ENCODE measurements at regions not wholly inside any gene's neighbourhood (a gene's known extent, or its start where the extent isn't known, plus 50 kb on each side); places are given as distances from the start of the nearest gene placed in this dataset.
"Not testable (repeated sequence)": the region's sequence is repeated elsewhere in the genome, so short reads cannot be mapped to it uniquely, and the experiment has no call there.

DNA sequence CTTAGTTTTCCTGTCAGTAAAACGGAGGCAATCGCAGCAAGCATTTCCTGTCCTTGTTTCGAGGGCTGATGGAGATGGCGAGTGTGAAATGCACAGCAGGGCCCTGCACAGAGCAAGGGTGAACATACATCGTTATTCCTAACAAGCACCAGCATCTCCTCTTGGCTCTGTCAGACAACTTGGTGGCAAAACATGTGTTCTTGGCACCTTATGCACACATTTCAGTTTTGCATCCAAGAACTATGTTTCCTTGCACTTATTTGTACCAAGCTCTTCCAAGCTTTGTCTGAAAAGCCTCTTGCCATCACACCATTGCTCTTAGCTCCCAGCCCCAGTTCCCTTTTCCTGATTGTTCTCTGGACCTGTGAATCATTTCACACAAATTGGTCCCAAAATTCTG lies 132.9 kb upstream of the GRB10 start:
- no peak for DNase-seq

DNA sequence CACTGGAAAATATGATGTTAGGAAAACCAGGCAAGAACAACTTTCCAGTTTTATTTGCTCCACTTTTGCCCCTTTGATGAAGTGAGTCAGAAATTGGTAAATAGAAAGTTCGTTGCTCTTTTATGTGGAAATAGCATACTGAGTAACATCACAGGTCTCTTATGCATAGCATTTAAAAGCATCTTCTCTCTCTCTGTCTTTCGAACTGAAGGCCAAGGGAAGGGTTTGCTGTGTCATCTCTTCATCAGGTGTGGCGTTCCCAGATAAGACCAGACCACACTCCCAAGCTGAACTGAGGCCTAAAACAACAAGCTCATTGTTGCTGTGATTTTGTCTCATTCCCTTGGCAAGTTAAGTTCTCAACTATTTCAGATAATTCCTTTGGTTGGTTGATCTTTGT lies 131.8 kb upstream of the GRB10 start:
- no peak for DNase-seq

DNA sequence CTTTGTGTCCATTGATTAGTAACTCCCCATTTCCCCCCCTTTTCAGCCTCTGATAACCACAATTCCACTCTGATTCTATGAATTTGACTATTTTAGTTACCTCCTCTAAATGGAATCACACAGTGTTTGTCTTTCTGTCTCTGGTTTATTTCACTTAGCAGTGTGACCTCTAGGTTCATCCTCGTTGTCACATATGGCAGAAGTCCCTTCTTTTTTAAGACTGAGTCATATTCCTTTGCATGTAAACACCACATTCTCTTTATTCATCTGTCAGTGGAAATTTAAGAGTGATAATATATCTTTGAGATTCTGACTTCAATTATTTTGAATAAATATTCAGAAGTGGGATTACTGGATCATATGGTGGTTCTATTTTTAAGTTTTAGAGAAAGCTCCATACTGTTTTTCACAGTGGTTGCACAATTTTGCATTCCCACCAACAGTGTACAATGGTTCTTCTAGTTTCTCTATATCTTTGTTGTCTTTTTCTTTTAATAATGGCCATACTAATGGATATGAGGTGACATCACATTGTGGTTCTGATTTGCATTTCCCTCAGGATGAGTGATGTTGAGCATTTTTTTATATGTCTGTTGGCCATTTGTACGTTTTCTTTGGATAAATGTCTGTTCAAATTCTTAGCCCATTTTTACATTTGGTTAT lies 126.1 kb upstream of the GRB10 start:
- no peak for DNase-seq

- DNase-seq = not testable (repeated sequence)
Measured at GRCh38 chr7:50898604-50899477, 116.1 kb upstream of the GRB10 start.

GRCh38 chr7:50887061-50887460 lies 104.4 kb upstream of the GRB10 start:
- not testable (repeated sequence) for DNase-seq

DNA sequence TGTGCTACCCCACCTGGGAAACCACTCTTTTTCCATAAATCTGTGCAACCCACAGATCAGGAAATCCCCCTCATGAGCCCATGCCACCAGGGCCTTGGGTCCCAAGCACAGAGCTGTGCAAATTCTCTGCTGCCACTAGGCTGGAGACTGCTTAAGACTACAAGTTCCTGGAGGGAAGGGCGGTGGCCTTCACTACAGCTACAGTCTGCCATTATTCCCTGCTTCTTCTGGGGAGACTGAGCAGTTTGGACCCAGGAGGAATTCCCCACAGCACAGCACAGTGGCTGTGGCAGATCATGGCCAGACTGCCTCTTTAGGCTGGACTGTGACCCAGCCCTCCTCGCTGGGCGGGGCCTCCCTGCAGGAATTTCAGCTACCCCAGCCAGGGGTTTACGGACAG lies 89.7 kb upstream of the GRB10 start:
- DNase-seq = no peak

DNA sequence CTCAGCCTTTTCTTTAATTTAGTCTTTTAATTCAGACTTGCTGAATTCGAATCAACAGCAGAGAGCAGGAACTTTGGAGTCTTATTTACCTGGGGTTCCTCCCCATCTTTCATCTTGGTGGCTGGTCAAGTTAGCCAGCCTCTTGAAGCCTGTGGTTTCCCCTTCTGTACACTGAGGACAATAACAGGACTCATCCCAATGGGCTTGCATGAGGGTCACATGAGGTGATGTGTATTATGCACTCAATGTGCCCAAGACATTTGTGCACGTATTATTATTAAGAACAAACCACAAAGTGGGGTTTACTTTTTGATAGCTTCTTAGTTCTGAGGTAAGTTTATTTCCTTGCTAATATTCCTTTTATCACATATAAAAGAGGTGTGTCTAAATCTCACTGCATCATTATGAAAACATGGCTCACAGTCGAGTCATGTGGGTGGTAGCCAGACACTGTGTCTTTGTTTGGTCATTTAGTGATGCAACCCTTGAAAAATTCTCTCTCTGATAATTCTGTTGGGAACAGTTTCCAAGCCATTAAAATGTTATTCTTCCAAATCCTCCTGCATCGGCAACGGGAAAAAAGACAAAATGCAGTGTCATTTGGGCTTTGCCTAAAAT lies 86.5 kb upstream of the GRB10 start:
- DNase-seq = no peak

DNA sequence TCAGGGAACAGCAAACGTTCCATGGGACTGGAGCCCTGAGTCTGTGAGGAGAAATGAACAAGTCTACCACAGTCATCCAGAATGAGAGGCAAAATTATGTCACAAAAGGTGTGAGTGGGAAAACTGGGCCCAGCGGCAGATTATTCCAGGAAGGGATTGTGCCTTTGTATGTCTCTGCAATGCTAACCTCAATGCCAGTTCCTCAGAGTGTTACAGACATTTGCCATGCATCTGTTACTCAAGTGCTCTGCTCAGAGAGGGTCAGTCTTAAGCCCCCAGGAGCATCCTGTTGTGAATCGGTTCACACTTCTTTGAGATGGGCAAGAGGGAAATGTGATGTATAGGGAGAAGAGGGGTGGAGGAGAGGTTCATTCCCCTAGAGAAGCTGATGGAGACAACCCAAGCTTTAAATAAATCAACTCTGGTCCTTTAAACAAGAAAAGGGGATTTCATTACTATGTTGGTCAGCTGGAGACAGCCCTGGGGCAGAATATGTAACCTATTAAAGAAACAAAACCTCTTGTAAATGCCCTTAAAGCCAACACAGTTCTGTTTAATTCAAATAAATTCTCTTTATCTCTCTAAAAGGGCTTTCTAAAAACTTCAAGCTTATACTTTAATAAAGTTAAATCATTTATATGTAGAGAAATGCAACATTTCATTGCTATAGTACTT lies 85.9 kb upstream of the GRB10 start:
- no peak for DNase-seq

DNA sequence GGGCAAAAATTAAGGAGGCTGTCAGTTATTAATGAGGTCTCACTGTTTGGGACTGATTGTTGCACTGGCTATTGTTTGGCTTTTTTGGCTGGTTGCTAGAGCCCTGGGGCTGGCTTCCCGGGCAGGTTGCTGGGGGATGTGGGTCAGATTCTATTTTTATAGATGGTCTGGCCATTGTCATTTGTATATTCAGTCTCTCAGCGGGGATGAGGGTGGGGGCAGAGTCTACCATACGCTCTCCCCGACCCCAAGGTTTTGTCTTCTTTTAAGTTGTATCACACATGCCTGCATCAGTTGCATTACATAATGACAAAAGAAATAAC lies 84.3 kb upstream of the GRB10 start:
- no peak for DNase-seq

DNA sequence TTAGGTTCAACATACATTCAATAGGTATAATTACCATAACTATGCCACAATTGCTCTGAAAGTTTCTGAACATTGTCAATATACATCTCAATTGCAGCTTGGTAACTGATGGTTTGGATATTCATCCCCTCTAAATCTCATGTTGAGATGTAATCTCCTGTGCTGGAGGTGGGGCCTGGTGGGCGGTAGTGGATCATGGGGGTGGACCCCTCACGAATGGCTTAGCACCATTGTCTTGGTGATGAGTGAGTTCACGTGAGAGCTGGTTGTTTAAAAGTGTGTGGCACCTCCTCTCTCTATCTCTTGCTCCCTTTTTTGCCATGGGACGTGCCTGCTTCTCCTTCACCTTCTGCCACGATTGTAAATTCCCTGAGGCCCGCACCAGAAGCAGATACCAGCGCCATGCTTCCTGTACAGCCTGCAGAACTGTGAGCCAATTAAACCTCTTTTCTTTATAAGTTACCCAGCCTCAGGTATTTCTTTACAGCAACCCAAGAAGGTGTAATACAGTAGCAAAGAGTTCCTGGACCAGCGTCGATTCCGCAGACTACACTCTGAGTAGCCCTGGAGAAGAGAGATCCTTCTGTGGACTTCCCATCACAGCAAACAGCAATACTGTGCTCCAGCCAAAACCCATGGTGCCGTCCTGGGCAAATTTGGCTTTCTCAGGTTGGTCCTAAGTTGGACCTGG lies 83.8 kb upstream of the GRB10 start:
- no peak for DNase-seq

DNA sequence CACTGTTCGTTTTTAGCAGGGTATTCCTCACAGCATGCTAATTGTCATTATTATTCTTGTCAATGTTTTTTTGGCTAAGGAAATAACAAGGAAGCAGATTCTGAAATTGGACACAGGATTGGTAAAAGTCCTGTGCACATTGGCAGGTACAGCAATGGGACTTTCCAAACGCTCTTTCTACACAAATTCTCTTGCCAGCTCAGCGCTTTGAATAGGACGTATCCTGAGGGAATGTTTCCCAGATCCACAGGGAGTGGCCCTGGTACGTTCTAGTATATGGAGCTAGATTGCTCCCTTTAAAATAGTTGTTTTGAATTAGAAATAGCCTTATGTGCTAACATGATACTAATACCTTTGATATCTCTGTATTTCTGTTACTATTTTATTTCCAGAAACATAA lies 82.8 kb upstream of the GRB10 start:
- no peak for DNase-seq

DNA sequence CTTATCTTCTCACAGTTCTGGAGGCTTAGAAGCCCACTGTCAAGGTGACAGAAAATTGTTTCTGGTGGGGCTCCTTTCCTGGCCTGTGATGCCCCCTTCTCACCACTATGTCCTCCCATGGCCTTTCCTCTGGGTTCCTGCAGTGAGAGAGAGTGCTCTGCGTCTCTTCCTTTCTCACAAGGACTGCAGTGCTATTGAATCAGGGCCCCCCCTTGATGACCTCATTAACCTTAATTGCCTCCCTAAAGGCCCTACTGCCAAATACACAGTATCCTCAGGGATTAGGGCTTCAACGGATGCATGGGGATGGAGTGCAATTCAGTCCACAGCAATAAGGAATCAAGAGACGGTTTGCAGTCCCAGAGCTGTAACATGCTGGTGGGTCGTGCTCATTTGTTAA lies 82.0 kb upstream of the GRB10 start:
- no peak for DNase-seq

DNA sequence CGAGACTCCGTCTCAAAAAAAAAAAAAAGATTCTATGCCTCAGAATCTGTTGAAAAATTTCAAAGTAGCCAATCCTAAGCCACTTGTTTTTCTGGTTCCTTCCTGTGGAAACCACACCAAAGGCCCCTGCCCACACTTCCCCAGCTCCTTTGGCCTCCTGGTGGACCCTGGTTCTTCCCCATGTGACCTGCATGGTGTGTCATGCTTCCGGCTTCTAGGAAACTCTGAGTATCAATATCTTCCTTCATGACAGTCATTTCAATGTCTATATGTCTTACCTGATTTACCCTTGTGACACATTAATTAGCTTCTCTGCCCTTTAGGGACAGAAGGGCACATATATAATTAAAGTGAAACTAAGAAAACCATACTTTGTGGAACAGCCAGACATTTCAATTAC lies 80.4 kb upstream of the GRB10 start:
- peak; percentile 15 for DNase-seq

DNA sequence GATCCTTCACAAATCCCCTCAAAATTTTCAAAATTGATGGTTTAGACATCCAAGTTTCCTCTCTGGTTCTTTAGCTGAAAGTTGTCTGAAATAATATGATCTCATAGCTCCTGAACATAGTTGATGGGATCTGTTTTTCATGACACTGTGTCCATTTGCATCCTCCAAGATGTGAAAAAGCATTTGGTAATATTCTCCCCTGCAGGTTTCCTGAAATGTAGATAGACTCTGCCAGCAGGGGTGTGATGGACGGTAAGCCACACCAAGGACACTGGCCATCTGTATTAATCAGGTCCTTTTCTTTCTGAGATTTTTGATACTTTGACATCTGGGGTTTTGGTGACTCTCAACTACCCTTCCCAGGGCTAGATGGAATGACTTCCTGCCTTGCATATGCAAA lies 79.6 kb upstream of the GRB10 start:
- DNase-seq = no peak

DNA sequence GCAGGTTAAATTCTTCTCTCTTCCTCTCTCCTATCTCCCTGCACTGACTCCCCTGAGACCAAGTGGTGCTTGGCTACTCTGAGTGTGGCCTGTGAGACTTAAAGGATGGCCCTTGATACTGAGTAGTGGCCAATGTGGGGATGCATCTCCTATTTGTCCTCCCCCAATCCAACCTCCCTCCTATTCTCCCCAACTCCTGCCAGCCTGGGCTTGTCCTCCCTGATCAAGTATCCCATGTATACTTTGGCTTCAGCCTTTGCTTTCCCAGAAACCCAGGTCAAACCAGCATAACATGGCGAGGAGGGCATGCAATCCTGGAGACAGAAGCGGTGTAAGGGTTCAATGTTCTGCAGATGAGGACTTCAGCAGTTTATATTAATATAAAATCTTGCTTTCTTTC lies 77.9 kb upstream of the GRB10 start:
- no peak for DNase-seq

DNA sequence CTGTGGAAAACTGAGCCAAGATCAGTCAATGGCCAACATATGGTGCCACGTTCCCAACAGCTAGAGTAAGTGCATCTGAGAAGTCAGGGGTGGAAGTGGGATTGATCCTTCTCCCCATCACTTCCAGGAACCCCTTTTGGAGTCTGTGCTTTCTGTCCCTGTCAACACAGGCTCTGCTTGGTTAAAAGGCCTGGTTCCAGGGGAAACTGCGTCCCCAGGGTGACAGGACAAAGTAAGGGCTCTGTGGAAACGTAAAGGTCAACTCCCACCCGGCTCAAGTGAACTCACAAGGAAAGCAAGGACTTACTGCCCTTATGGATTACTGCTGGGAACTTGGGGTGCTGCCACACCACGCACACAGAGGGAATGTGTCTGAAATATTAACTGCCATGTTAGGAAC lies 77.5 kb upstream of the GRB10 start:
- DNase-seq = no peak

DNA sequence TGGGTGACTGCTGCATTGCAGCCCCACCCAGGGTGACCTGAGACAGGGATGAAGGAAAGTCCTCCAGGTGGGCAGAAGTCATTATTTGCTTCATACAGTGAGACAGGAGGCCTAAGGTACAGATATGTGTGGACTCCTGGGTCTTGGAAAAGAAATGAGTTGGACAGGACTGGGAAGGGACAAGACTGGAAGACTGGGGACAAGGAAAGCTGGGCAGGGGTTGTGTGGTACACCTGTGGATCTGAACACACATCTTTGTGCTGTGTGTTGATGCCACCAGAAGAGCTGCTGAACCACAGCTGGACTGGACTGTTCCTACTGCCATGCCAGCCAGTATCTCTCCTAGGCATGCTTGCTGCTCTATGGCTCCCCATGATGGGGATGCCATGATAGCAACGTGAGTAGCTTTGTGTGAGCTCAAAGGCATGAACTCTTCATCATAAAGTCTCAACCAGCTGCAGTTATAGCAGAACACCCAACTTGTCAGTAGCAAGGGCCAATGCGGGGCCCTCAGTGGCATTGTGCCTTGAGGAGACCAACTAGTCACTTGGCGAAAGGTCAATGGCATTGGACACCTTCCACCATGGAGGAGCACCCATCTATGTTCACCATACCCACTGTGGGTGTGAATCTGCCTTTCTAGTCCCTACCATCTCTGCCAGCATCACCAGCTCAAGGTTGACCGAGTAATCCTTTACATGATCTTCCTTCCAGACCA lies 76.0 kb upstream of the GRB10 start:
- no peak for DNase-seq

DNA sequence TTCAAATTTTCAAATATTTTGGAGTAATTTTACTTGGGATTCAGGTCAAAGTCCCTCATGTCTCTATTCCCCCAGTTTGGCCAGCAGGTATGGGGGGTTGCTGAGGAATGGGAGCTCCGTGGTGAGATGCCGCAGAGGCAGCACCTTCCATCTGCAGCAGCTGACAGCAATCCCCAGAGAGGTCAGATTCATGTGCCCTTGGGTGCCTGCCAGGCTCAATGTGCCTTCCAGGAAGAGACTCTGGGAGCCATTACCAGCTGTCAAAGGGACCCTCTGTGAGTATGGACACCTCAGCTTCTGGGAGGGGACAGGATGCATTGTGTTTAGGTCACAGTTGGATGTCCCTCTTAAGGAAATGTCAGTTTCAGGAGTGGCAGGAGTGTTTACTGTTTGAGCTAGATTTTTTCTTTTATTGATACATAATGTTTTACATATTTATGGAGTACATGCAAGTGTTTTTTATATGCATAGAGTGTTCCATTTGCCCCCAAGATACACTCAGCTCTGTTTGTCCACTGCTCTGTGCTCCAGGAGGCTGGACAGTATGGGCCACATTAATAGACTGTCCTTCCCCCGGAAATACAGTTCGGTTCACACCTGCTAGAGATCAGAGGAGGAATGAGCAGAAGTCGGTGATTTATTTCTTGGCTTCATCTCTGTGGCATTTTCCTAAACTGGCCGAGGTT lies 75.3 kb upstream of the GRB10 start:
- DNase-seq = no peak

DNA sequence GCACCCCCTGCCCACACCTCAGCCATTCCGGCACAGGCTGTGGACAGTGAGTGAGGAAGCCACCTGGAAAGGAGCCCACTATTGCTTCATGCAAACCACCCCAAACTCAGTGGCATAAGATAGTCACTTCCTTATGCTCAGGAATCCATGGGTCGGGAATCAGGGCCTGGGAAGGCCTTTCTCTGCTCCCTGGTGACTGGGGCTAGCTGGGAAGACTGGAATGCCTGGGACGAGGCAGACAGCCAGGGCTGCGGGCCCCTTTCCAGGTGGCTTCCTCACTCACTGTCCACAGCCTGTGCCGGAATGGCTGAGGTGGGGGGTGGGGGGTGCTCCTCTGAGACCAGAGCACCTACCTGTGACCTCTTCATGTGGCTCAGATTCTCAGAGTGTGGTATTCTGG lies 74.1 kb upstream of the GRB10 start:
- DNase-seq = no peak

DNA sequence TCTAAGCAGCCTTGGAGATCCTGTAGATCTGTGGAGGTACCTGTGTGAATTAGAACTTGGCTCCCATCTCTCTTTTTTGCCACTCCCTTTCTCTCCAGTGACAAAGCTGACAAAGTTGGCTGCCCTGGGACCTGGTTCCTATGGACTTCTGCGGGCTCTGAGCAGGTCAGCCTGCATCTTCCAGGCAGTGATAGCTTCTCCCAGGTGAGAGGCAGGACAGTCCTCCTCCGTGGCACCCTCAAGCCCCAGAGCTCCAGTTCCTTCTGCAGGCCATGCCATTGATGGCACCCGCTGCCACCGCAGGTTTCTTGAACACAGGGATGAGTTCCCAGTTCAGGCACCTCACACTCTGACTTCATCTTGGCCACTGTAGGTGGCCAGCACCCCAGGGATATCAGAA lies 73.5 kb upstream of the GRB10 start:
- DNase-seq = no peak

DNA sequence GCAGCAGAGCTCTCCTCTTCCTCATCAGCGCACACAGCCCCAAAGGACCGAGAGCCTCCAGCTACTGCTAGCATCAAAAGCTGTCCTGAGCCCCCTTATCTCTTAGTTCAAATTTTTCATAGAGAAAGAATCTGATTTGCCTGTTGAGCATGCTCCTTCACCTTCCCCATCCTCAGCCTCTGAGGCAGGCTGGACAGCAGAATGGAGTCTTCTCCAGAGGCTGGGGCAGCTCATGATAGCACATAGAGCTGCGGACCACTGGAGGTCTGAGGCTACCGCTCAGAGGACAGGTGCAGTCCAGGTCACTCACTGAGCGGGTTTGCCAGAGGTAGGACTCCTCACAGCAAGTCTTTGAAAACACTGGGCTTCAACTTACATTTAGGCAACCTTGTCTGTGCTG lies 72.8 kb upstream of the GRB10 start:
- DNase-seq = no peak

- DNase-seq = no peak
Measured at GRCh38 chr7:50854831-50855230, 72.1 kb upstream of the GRB10 start.

Measured in activated CD4-positive, alpha-beta T cell treated with anti-CD3 and anti-CD28 coated beads, Interleukin-10, Interleukin-2, amounts not matched to agents 100 ng/mL and 50 ng/mL, durations not matched to agents 16 hours and 8 hours (primary cell).